ENCODE measurements at regions not wholly inside any gene's neighbourhood (a gene's known extent, or its start where the extent isn't known, plus 50 kb on each side); places are given as distances from the start of the nearest gene placed in this dataset.
A peak's percentile ranks its signal among the peaks of the same experiment; 100 is the strongest.
"Not testable (repeated sequence)": the region's sequence is repeated elsewhere in the genome, so short reads cannot be mapped to it uniquely, and the experiment has no call there.

DNA sequence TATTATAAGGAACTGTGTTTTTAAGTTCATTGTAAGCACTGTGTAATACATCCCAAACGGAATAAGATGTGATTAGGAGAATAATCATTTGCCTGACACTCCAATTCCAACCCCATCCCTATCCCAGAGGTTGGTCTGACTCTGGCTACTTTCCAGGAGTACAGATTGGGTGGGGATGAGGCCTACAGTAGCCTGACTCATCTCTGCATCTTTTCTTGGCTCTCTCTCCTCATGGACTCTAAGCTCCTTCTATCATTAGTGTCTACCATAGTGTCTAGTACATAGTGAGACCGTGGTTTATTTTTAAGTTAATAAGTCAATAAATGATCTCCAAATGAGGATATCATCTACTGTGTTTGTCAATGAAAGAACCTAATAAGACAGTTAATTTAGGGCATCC lies 92.2 kb upstream of the CNKSR3 start:
- DNase-seq = no peak

DNA sequence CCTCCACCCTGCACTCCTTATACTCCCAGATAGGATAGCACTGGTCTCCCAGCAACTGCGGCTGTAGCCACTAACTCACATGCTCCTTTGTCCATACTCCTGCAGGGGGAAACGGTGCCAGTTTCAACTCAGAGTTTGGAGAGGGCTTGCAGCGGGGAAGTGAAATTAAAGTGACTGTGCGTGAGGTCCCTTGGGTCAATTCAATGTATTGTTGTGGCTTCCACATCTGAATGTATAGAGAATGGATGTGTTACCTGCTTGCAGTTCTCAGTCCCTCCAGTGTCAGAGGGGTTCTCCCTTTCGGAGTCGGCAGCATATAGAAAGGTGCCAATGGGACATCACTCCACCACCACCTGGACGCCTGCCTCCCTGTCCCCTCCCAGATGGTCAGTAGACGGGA lies 93.6 kb upstream of the CNKSR3 start:
- DNase-seq = no peak

DNA sequence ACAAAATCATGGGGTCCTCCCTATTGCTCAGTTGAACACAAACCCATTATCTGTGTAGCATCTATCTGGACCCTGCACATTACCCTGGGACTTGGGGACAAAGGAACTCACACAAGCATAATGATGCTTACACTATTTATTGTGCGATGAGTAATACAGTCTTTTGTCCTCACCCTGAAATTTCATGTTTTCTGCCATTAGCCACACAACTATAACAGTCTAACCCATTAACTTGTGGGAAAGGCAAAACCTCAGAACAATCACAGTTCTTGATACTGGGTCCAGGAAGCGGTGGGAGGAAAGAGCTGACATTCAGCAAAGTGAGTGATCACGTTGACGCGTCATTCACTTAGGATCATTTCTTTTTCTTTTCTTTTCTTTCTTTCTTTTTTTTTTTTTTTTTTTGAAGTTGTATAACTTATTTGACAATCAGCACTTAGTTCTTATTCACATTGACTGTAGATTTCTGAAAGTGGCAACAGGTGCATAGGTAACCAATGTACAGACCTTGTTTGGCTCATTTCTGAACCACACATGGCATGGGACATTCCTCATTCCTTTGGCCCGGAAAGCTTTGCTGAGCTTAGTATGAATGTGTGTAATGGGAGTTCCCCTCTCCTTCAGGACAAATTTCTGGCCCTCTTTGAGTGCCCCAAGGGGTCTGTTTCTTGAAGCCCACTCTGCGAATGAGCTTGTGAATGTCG lies 94.8 kb upstream of the CNKSR3 start:
- DNase-seq = no peak

DNA sequence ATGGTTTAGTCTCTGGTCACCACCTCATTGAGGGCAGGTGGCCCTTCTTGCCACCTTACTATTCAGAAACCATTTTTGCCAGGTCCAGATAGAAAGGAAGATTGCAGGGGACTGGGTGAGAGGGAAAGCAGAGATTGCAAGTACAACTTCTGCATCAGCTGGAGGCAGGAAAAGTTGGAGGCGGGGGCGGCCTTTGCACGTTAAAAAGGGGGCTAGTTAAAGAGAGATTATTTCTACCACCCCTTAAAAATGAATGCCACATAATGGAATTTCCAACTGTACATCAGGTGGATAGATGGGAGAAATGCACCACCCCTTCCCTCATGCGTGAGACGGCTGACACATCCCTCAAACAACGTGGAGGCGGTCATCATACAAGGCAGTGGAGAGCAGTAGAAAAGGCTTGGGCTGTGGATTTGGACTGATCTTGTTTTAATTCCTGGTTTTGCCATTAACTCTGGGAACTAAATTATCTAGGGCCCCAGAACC lies 95.4 kb upstream of the CNKSR3 start:
- no peak for DNase-seq

DNA sequence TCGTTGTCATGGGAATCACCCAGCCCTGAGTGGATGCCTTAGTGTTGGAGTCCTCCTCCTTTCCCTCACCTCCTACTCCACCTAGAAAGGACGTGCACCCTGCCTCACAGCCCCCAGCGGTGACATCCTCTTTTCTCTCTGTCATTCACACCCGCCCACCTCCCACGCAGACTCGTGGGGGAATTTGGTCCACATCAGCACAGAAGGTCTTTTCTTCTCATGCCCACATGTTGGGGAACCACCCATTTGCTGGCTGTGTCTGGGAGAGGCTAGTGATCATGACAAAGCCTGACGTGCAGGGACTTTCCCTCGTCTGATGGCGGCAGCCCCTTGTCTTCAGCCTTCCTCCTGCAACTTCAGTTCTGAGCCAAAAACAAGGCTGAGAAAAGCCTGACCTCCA lies 96.0 kb upstream of the CNKSR3 start:
- no peak for DNase-seq

DNA sequence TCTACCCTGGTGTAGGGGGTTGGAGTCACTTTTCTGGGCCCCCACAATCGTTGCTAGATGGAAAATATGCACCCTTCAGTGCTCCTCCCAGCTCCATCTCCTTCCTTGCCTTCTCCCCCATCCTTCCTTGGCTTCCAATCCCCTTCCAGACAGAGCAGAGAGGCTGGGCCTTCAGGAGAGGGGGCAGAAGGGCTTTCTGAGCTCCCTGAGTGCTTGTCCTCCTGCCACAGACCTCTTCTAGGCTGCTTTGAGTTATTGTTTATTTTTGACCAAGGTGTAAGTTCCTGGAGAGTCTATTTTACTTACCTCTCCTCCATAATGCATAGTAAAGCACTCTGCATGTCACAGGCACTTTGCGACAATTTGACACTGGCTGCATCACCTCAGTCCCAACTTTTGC lies 96.4 kb upstream of the CNKSR3 start:
- DNase-seq = no peak

DNA sequence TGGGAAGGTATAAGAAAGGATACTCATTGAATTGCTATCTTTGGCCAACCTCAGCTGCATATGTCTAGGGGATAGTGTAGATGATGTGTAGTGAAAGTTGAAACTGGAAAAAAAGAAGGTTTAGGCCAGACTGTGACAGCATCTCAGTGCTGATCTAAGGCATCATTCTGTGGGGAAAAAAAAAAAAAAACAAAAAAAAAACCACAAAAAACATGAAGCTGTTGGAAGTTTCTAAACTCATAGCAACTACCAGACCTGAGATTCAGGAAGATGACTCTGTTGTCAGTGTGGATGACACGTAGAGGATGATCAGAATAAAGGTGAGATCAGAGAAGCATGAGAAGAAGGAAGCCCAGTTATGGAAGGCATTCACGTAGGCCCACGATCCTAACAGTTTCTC lies 100.8 kb upstream of the CNKSR3 start:
- DNase-seq = no peak

DNA sequence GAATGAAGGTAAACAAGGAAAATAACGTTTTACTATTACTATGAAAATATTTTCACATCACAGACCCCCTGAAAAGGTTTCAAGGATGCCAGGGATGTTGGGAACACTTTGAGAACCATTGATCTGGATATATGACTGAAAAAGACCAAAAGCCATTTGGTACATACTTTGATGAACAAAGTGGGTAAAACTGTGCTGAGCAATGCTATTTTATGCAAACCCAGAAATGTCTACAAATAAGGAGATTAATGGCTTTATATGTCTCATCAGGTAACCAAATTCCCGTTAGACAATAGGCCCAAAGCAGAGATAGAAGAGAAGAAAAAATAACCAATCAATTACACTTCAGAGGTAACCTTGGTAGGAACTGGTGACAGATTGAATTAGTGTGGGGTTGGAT lies 101.4 kb upstream of the CNKSR3 start:
- DNase-seq = no peak

DNA sequence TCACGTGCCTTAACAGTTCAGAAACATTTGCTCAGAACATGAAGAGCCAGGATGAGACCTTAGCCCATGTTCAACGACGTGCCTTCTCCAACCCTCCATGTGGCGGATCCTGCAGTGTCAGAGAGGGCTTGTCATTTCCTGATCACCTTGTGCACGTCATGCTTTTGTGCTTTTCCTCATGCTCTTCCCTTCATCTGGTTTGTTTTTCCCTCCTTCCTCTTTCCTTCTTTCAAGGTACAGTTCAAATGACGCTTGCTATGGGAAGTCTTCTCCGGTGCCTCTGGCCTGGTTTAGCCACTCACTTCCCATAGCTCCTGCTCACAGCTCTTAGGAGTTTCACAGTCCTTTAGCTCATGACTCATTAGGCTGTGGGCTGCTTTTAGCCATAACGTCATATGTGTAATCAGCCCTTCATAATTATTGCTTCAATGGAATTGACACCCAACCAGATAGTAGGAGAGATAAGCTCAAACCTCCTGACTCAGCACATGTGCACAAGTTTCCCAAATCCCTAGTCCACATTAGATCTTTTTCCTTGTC lies 102.7 kb upstream of the CNKSR3 start:
- no peak for DNase-seq

DNA sequence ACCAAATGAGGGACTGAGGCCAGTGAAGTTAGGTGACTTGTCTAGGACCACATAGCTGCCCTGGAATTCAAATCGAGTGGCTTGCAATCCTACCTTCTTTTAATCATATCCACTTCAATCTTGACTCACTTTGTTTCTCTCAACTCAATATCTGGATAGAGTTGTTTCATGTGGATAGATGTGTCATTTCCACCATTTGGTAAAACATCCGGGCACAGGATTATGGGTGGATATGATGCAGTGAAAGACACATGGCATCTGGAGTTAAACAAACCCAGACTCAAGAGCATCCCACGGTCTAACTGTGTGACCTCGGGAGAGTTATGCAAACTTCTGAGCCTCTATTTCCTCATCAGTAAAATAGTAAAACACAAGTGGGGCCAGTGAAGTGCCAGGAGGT lies 103.6 kb upstream of the CNKSR3 start:
- DNase-seq = no peak

DNA sequence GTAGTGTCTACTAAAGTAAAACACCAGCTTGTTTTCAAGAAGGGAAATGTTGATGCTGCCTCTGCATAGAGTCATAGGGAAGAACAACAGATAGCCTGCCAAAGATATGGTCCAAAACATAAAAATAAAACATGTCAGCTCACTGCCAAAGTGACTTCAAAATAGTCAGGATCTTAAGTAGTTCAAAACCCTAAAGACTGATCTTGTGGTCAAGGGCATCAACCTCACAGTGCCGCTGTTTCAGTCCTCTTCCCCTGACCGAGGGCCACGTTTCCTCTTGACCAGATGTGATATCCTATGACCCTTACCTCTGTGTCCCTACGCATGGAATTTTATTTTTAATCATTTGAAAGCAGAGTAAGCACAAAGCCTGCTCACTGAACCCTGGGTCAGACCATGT lies 104.2 kb upstream of the CNKSR3 start:
- no peak for DNase-seq

DNA sequence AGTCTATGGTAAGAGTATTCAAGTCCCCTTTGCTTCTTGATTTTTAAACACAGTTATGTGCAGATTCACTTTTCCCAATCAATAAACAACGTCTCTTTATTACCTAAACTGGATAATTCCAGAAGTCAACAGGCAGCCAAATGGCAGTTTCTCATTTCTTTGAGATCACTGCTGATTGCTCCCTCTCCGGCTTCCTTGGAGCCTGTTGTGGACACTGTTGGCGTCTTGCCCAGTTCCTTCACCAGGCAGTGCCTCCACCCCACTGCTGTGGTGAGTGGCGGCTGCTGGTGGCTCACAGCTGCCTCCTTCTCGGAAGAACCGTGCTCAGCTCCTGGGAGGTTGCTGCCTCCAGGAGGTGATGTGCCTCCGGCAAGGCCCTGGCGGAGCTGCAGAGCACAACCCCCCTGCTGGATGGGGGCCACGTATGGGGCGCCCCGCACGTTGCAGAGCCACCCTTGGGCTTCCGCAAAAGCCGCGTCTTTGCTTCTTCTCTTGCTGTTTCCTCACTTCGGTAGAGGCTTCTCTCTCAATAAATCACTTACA lies 105.1 kb upstream of the CNKSR3 start:
- DNase-seq = peak; percentile 55

DNA sequence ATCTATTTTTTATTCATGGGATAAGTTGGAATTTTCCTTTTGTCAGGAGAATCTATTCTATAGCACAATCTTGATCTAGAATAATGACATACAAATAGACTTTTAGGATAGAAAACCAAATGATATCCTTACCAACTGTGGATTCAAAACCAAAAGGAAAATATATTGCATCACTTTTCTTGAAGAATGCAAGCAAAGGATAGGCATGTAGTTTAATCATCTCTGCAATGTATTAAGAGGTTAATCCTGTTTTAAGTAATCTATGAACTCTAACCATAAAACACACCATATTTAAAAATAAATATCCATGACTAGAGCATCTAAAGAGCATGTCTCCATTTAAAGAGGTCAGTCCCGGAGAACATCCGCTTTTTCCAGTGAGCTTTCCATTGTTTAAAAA lies 106.7 kb upstream of the CNKSR3 start:
- DNase-seq = no peak

DNA sequence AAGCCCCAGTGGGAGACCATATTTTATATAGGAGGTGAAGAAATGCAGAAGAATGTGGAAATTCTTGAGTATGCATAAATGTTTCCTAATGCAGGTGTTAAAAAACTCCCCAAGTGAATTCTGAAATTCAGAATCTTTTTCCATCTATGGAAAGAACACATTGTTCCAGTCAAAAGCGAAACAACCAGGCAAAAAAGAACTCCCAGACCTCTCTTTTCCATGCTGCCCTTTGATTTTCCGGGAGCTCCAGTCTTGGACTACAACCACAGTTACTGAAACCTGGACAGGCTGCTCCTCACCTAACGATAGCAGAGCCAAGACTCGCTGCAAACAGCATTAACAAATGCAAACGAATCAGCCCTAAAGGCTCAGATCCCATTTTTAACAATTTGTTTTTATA lies 108.7 kb upstream of the CNKSR3 start:
- no peak for DNase-seq

DNA sequence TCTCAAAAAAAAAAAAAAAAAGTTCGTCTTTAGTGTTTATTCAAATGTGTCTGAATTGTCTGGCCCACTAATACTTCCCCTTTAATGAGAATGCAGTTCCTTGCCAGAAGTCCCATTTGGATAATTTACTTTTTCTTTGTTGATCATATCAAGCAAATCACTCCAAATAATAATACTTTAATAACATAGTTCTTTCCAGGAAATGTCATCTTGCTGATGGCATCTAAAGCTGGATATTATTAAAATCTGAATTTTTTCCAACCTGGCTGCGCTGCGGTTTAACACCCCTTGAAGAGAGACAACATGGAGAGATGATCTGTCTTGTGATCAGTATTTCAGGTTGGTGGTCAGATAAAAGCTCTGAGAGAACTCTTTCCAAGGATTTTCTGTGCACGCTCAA lies 111.2 kb upstream of the CNKSR3 start:
- no peak for DNase-seq

DNA sequence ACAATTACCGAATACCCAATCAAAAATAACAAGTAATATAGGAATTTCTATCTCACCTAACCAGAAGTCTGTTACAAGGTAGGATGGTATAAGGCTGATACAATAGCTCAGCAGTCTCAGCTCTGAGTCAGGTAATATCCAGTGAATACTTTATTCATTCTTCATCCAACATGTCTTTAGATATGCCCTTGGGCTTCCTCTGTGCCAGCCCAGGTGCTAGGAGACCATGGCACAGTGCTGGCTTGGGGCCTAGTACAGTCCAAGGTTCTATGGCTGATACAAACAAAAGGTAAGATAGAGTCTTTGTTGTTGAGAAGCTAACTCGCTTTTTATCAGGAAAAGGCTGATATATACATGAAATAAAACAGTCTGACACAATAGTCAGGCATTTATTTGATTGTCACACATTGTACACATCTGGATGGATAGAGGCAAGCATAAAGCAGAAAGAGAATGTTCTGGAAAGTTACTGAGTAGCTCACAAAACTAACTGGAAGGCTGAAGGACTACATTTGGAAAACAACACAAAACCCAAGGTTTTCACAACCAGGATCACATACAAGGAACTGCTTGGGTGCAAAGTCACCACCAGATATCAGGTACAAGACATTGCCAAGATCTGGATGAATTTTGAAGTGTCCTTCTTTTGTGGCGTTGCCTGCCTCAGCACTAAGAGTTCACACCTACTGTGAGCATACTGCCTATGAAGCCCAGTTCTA lies 110.4 kb upstream of the SCAF8 start:
- DNase-seq = no peak

DNA sequence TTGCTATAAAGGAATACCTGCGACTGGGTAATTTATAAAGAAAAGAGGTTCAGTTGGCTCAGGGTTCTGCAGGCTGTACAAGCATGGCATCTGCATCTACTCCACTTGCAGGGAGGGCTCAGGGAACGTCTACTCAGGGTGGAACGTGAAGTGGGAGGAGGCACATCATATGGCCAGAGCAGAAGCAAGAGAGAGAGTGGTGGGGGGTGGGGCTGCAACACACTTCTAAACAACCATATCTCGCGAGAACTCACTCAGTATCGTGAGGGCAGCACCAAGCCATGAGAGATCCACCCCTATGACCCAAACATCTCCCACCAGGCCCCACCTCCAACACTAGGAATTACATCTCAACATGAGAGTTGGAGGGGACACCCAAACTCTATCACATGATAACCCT lies 109.8 kb upstream of the SCAF8 start:
- DNase-seq = no peak

DNA sequence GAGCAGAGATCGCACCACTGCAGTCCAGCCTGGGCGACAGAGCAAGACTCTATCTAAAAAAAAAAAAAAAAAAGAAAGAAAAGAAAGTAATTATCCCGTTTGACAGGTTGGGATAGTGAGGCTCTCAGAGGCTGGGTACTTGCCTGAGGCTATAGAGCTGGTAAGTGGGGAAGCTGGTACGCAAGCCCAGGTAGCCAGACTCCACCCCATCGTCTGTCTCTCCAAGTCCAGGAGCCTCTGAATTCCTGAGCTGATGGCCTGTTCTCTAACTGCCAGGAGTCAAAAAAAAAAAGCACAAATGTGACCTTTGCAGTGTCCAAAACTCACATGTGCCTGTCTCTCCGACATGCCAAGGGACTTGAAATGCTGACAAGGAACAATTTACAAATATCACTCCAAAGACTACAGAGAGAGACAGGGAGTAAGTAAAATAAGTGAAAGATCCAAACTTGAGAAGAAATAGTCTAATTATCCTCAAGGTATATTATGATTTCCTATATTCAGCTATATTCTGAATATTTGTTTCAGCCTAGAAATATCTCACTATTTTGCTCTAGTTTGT lies 109.1 kb upstream of the SCAF8 start:
- DNase-seq = no peak

DNA sequence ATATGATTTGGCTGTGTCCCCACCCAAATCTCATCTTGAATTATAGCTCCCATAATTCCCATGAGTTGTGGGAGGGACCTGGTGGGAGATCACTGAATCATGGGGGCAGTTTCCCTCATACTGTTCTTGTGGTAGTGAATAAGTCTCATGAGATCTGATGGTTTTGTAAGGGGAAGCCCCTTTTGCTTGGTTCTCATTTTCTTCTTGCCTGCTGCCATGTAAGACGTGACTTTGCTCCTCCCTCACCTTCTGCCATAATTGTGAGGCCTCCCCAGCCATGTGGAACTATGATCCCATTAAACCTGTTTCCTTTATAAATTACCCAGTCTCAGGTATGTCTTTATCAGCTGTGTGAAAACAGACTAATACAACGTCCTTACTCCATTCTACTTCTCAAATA lies 108.5 kb upstream of the SCAF8 start:
- not testable (repeated sequence) for DNase-seq

DNA sequence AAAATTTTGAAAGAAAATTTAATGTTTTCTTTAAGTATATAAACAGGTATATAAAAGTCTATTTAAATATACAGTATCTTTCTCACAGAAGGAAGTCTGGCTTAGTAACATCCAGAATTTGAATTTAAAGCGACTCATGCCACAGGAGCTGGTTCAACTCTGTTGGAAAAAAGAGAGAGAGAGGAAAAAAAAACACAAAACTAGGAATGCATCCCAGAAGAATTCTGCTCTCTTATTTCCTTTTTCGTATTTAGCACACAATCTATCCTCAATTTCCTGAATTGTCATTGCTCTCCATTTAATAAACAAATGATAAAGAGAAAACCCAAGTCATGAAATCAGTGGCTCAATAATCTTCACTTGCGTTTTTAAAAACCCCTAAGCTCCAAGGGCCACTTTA lies 107.5 kb upstream of the SCAF8 start:
- no peak for DNase-seq

DNA sequence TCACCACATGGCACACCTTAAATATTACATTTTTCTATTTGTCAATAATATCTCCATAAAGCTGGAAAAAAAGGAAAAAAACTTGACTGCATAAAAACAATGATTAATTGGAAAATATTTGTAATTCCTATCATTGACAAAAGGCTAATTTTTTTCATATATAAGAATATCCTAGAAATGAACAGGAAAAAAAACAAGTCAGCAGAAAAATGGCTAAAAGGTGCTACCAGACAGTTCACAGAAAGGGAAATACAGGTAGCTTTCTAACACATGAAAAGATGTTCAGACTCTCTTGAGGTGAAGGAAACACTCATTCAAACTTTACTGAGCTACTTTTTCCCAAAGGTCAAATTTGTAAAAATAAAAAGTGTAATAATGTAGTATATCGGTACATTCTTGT lies 104.1 kb upstream of the SCAF8 start:
- DNase-seq = no peak

DNA sequence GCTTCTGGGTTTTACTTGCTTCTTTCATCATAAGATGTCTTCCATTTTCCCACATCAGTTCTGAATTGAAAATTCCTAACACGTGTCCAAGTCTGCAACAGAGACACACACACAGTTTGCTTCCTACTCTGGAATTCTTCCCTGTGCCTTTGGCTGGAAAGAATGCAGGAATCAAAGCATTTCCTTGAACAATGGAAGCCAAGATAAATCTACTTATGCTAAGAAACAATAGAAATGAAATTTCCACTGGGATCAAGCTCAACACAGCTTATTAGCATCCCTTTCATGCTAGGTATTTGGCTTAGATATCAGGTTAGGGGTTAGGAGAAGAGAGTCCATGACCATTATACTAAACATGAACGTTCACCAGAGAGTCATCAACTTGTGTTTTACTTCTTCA lies 101.1 kb upstream of the SCAF8 start:
- no peak for DNase-seq

DNA sequence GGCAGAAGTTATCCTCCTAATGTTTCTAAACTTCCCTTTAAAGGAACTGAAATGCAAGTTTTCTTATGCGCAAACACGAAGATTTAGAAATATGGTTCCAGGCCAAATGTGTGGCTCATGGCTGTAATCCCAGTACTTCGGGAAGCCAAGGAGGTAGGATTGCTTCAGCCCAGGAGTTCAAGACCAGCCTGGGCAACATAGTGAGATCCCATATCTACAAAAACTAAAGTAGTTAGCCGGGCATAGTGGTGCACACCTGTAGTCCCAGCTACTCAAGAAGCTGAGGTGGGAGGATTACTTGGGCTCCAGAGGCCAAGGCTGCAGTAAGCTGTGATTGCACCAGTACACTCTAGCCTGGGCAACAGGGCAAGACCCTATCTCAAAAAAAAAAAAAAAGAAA lies 95.8 kb upstream of the SCAF8 start:
- DNase-seq = no peak

DNA sequence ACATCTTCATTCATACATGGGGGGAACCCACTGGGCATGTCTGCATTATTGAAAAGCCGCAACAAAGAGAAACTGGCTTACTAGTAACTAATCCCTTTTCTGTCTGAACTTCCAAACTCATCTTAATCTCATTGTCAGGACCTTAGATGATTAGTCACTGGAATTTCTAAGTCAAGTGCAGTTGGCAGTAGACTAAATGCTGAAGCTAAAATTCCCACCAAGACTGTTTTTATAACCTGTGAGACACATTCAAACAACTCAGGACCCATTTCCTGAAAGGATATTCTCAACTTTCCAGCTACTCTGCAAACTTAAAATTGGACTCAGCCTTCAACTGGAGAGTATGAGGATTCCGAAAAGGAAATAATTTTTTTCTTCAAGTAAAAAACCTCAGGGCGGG lies 94.8 kb upstream of the SCAF8 start:
- no peak for DNase-seq

All from NCI-H2227 treated with DMSO at 0.1 percent for 48 hours (cell line).